Activated CD8-positive, alpha-beta T cell treated with anti-CD3 and anti-CD28 coated beads for 36 hours (primary cell): ENCODE measurements at regions not wholly inside any gene's neighbourhood (a gene's known extent, or its start where the extent isn't known, plus 50 kb on each side); places are given as distances from the start of the nearest gene placed in this dataset.
"Not testable (repeated sequence)": the region's sequence is repeated elsewhere in the genome, so short reads cannot be mapped to it uniquely, and the experiment has no call there.

Experiments used
- ATAC-seq: fragments of 200-7000 bp; cut with Tn5 transposase; one replicate; pipeline ENCODE4 v1.10.0; 2021; ENCODE audit warnings: mild to moderate bottlenecking, moderate library complexity
- CTCF ChIA-PET: fragments of 350-600 bp; sonication (Branson Sonifier 250); formaldehyde crosslinking; loops from one replicate; lab custom pipeline; 2021; ENCODE audit warnings: antibody characterized with exemption; lab: Charles Lee
- POLR2A ChIA-PET: fragments of 350-600 bp; sonication (Branson Sonifier 250); formaldehyde crosslinking; loops from one replicate; lab custom pipeline; 2021; ENCODE audit warnings: antibody characterized with exemption; lab: Charles Lee
- DNase-seq: peaks from one replicate; pipeline ENCODE4 v3.0.0-alpha.2; 2020
- H3K27ac Mint-ChIP-seq: one replicate; pipeline ENCODE4 v1.8.0; 2021; ENCODE audit warnings: mild to moderate bottlenecking, mixed read lengths
- H3K27me3 Mint-ChIP-seq: one replicate; pipeline ENCODE4 v1.8.0; 2021; ENCODE audit warnings: mixed read lengths
- H3K36me3 Mint-ChIP-seq: one replicate; pipeline ENCODE4 v1.8.0; 2021; ENCODE audit warnings: low read depth, mixed read lengths
- H3K4me1 Mint-ChIP-seq: one replicate; pipeline ENCODE4 v1.8.0; 2021; ENCODE audit warnings: low read depth, mixed read lengths
- H3K4me3 Mint-ChIP-seq: one replicate; pipeline ENCODE4 v1.8.0; 2021; ENCODE audit warnings: mild to moderate bottlenecking, moderate library complexity, mixed read lengths
- H3K9me3 Mint-ChIP-seq: one replicate; pipeline ENCODE4 v1.8.0; 2021; ENCODE audit warnings: mixed read lengths
- intact Hi-C: fragments of 100-400 bp; cut with micrococcal nuclease; formaldehyde crosslinking; loops from one replicate; pipeline ENCODE4 v1.10.0; 2022
- TF ChIP-seq, protein P1 (sequence below): fragments of 200-600 bp; IDR thresholded peaks from one replicate; pipeline ENCODE4 v1.8.0; 2022; ENCODE audit warnings: antibody characterized with exemption, mild to moderate bottlenecking

GRCh38 chr5:52065182-52065581 lies 681.9 kb downstream of the ISL1 start:
- Mint-ChIP-seq H3K4me3 (no peak overlapping the region), H3K27me3 (no peaks in the 10 kb centered on the region), H3K9me3 (peaks cover 6% of the 10 kb centered on the region), H3K4me1 (no peaks in the 10 kb centered on the region), H3K27ac (no peak overlapping the region), H3K36me3 (no peaks in the 10 kb centered on the region)
- ATAC-seq (no peak), DNase-seq (no peak)
- intact Hi-C loops: no loop called here
- CTCF ChIA-PET: no interaction called here
- TF ChIP-seq, protein P1, sequence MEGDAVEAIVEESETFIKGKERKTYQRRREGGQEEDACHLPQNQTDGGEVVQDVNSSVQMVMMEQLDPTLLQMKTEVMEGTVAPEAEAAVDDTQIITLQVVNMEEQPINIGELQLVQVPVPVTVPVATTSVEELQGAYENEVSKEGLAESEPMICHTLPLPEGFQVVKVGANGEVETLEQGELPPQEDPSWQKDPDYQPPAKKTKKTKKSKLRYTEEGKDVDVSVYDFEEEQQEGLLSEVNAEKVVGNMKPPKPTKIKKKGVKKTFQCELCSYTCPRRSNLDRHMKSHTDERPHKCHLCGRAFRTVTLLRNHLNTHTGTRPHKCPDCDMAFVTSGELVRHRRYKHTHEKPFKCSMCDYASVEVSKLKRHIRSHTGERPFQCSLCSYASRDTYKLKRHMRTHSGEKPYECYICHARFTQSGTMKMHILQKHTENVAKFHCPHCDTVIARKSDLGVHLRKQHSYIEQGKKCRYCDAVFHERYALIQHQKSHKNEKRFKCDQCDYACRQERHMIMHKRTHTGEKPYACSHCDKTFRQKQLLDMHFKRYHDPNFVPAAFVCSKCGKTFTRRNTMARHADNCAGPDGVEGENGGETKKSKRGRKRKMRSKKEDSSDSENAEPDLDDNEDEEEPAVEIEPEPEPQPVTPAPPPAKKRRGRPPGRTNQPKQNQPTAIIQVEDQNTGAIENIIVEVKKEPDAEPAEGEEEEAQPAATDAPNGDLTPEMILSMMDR: no peak
- POLR2A ChIA-PET: no interaction called here

DNA sequence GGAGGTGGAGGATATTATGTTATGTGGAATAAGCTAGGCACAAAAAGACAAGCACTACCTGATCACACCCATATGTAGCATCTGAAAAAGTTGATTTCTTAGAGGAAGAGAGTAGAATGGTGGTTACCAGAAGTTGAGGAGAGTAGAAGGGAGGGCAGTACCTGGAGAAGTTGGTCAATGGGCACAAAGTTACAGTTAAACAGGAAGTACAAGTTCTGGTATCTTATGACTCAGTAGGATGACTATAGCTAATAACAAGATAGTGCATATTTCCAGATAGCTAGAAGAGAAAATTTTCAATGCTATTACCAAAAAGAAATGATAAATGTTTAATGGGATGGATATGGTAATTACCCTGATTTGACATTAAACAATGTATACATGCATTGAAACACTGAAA lies 686.7 kb downstream of the ISL1 start:
- intact Hi-C loops: no loop called here
- Mint-ChIP-seq H3K9me3 (peaks cover 3% of the 10 kb centered on the region), H3K27ac (no peak overlapping the region), H3K4me3 (no peak overlapping the region), H3K27me3 (no peaks in the 10 kb centered on the region), H3K4me1 (no peaks in the 10 kb centered on the region), H3K36me3 (no peaks in the 10 kb centered on the region)
- no peak for ATAC-seq
- ChIA-PET CTCF (no interaction called here), POLR2A (no interaction called here)
- TF ChIP-seq, protein P1: no peak
- no peak for DNase-seq

DNA sequence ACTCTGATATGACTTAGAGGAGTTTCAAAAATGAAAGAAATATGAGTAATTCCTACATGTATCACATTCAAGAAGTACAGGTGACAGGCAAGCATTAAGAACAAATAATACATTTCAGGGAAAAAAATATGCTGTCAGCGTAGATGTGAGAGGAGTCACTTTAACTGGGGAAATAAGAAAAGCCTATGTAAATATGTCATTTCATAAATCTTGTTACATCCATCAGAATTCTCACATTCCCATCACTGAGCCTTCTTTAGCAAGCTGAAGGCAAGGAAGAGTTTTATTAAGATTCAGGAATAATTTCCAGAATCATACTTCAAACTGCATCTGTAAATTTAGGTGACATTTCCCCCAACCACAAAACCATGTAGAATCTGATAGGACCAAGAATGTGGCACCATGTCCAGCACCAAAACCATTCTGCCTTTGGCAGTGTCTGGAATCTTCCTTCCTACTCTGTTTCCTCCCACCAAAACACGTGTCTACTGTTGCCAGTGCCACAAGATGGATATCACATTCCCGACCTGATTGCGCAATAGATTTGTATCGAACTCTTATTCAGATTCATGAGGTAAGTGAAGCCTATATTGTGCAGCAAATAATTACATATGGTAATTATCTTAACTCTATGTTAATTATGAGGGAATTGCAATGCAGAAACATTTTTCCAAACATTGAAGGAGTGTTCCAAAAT lies 690.9 kb downstream of the ISL1 start:
- Mint-ChIP-seq H3K27me3 (no peaks in the 10 kb centered on the region), H3K4me1 (no peaks in the 10 kb centered on the region), H3K36me3 (no peaks in the 10 kb centered on the region), H3K27ac (no peak overlapping the region), H3K4me3 (no peak overlapping the region), H3K9me3 (peaks cover 3% of the 10 kb centered on the region)
- intact Hi-C loops: no loop called here
- DNase-seq (no peak), ATAC-seq (no peak)
- POLR2A ChIA-PET: no interaction called here
- TF ChIP-seq, protein P1: no peak
- CTCF ChIA-PET: no interaction called here

GRCh38 chr5:52077941-52078815 lies 694.9 kb downstream of the ISL1 start:
- H3K27ac Mint-ChIP-seq: no peak overlapping the region
- CTCF ChIA-PET: no interaction called here

GRCh38 chr5:52102311-52102710 lies 685.4 kb upstream of the ITGA1 start:
- H3K4me1 Mint-ChIP-seq, CTCF ChIA-PET, H3K9me3 Mint-ChIP-seq, ATAC-seq, H3K36me3 Mint-ChIP-seq, H3K27ac Mint-ChIP-seq, DNase-seq, H3K4me3 Mint-ChIP-seq, H3K27me3 Mint-ChIP-seq, intact Hi-C loops, POLR2A ChIA-PET: not testable (repeated sequence)

More at GRCh38 chr5:52077941-52078815, 694.9 kb downstream of the ISL1 start:
- H3K4me1 Mint-ChIP-seq: no peaks in the 10 kb centered on the region
- DNase-seq (no peak), ATAC-seq (no peak)
- no peaks in the 10 kb centered on the region for H3K36me3 Mint-ChIP-seq
- H3K27me3 Mint-ChIP-seq: no peaks in the 10 kb centered on the region
- POLR2A ChIA-PET: no interaction called here
- no peaks in the 10 kb centered on the region for H3K9me3 Mint-ChIP-seq
- no peak overlapping the region for H3K4me3 Mint-ChIP-seq
- TF ChIP-seq, protein P1: no peak
- intact Hi-C loops: no loop called here
